Gastrocnemius medialis (tissue), 4 donors: ENCODE measurements at regions not wholly inside any gene's neighbourhood (a gene's known extent, or its start where the extent isn't known, plus 50 kb on each side); places are given as distances from the start of the nearest gene placed in this dataset.
A peak's percentile ranks its signal among the peaks of the same experiment; 100 is the strongest.

Source experiments
- ATAC-seq, 2 donors: fragments of 150-250 bp; one replicate each; pipeline ENCODE4 v1.9.1; 2016
- DNase-seq, 2 donors: peaks; one replicate each; pipeline ENCODE4 v3.0.0-alpha.2; 2019
- H3K27ac ChIP-seq, 4 donors: fragments of 200-600 bp; sonication (generic); 1 replicate in 1 of 4; 2 replicates in 3 of 4; pipeline ENCODE4 v1.5.1; 2016 to 2018; ENCODE audit warnings: mild to moderate bottlenecking in 2 of 4, moderate library complexity in 1 of 4
- H3K27me3 ChIP-seq, 3 donors: fragments of 200-600 bp; sonication (generic) in 2 of 3; 1 replicate in 1 of 3; 2 replicates in 2 of 3; pipeline versions ENCODE4 v1.5.1 to v1.6.0; 2016 to 2019; ENCODE audit warnings: mild to moderate bottlenecking in 1 of 3, moderate library complexity in 1 of 3
- H3K36me3 ChIP-seq, 2 donors: fragments of 200-600 bp; sonication (generic) in 1 of 2; one replicate each; pipeline ENCODE4 v1.5.1; 2017 to 2018
- H3K4me1 ChIP-seq, 2 donors: fragments of 200-600 bp; sonication (generic) in 1 of 2; one replicate each; pipeline ENCODE4 v1.5.1; 2016 to 2017; ENCODE audit warnings: mild to moderate bottlenecking in 2 of 2
- H3K4me3 ChIP-seq, 4 donors: fragments of 200-600 bp; sonication (generic) in 3 of 4; 1 replicate in 1 of 4; 2 replicates in 3 of 4; pipeline ENCODE4 v1.5.1; 2016 to 2019; ENCODE audit warnings: mild to moderate bottlenecking in 2 of 4
- H3K9me3 ChIP-seq, 3 donors: fragments of 200-600 bp; sonication (generic) in 2 of 3; 1 replicate in 1 of 3; 2 replicates in 2 of 3; pipeline ENCODE4 v1.5.1; 2016 to 2019
- POLR2A ChIP-seq, 2 donors: fragments of 450-650 bp; IDR thresholded peaks; one replicate each; pipeline ENCODE4 v1.6.1; 2017; ENCODE audit warnings: antibody characterized with exemption in 2 of 2, mild to moderate bottlenecking in 2 of 2, moderate library complexity in 2 of 2
- in situ Hi-C, 4 donors: fragments of 200-750 bp; cut with MboI; loops; one replicate each; pipeline versions ENCODE4 v1.15.0 to v1.8.0; 2017; ENCODE audit warnings: low sequenced_read_pairs in 4 of 4
- intact Hi-C: fragments of 100-400 bp; cut with DNase I; formaldehyde crosslinking; loops from one replicate; pipeline ENCODE4 v1.15.1; 2023; ENCODE audit warnings: low total_unique reads
- TF ChIP-seq, protein P1 (sequence below), 5 experiments: fragments of 450-650 bp in 3 of 5; fragments of 200-600 bp in 2 of 5; sonication (generic) in 2 of 5; IDR thresholded peaks in 4 of 5; conservative IDR thresholded peaks in 1 of 5; 1 replicate in 4 of 5; 2 replicates in 1 of 5; pipeline ENCODE4 v1.5.1; 2016 to 2019; ENCODE audit warnings: antibody characterized with exemption in 5 of 5, mild to moderate bottlenecking in 3 of 5, moderate library complexity in 3 of 5

GRCh38 chr13:79776531-79777295 lies 295.8 kb downstream of the NDFIP2 start:
- Histone ChIP-seq H3K27me3 (no peaks in the 10 kb centered on the region), H3K27ac (no peak overlapping the region), H3K36me3 (no peaks in the 10 kb centered on the region), H3K4me1 (peaks cover 0 to 4% of the 10 kb centered on the region in 2 donors), H3K9me3 (no peaks in the 10 kb centered on the region), H3K4me3 (no peak overlapping the region)
- intact Hi-C loops = loop anchor here (5.0 to 10.0 kb wide), 2 partner anchors 568 to 586 kb away; partner anchors contain the start of gene SPRY2
- ATAC-seq (no peak), DNase-seq (no peak)
- in situ Hi-C loops = loop anchor here in 1 of 4 donors (10.0 kb wide), 1 partner anchor 588 kb away; no protein-coding TSS in a partner anchor
- TF ChIP-seq, protein P1, sequence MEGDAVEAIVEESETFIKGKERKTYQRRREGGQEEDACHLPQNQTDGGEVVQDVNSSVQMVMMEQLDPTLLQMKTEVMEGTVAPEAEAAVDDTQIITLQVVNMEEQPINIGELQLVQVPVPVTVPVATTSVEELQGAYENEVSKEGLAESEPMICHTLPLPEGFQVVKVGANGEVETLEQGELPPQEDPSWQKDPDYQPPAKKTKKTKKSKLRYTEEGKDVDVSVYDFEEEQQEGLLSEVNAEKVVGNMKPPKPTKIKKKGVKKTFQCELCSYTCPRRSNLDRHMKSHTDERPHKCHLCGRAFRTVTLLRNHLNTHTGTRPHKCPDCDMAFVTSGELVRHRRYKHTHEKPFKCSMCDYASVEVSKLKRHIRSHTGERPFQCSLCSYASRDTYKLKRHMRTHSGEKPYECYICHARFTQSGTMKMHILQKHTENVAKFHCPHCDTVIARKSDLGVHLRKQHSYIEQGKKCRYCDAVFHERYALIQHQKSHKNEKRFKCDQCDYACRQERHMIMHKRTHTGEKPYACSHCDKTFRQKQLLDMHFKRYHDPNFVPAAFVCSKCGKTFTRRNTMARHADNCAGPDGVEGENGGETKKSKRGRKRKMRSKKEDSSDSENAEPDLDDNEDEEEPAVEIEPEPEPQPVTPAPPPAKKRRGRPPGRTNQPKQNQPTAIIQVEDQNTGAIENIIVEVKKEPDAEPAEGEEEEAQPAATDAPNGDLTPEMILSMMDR (IDR thresholded peaks at IDR 0.05 in 4 of 5, conservative IDR thresholded peaks at IDR 0.05 in 1 of 5) = no peak
- no peak for TF ChIP-seq POLR2A (IDR thresholded peaks at IDR 0.05)

- Histone ChIP-seq H3K36me3 (no peaks in the 10 kb centered on the region), H3K4me1 (peaks cover 0 to 4% of the 10 kb centered on the region in 2 donors), H3K27me3 (no peaks in the 10 kb centered on the region), H3K4me3 (no peak overlapping the region), H3K27ac (no peak overlapping the region), H3K9me3 (peaks cover 0 to 3% (median 0%) of the 10 kb centered on the region in 3 donors)
- TF ChIP-seq, protein P1 (IDR thresholded peaks at IDR 0.05 in 4 of 5, conservative IDR thresholded peaks at IDR 0.05 in 1 of 5) = peak in 4 of 5 experiments; percentile 8 to 52 (median 40)
- TF ChIP-seq POLR2A (IDR thresholded peaks at IDR 0.05) = no peak
- DNase-seq = no peak
- in situ Hi-C loops (loop anchor here in 1 of 4 donors (10.0 kb wide), 1 partner anchor 589 kb away; no protein-coding TSS in a partner anchor), intact Hi-C loops (loop anchor here (5.0 to 10.0 kb wide), 2 partner anchors 569 to 586 kb away; partner anchors contain the start of gene SPRY2)
- ATAC-seq = no peak
Observed at GRCh38 chr13:79775830-79776229, 294.9 kb downstream of the NDFIP2 start.

GRCh38 chr13:79772811-79773210 lies 291.9 kb downstream of the NDFIP2 start:
- H3K36me3 ChIP-seq = no peaks in the 10 kb centered on the region
- in situ Hi-C loops (loop anchor here in 1 of 4 donors (10.0 kb wide), 1 partner anchor 592 kb away; no protein-coding TSS in a partner anchor), intact Hi-C loops (loop anchor here (10.0 kb wide), 1 partner anchor 572 kb away; the partner anchor contains the start of gene SPRY2)
- H3K4me1 ChIP-seq = no peaks in the 10 kb centered on the region
- no peak for ATAC-seq
- no peak overlapping the region for H3K4me3 ChIP-seq
- DNase-seq = no peak
- TF ChIP-seq, protein P1 (IDR thresholded peaks at IDR 0.05 in 4 of 5, conservative IDR thresholded peaks at IDR 0.05 in 1 of 5) = no peak
- no peak for TF ChIP-seq POLR2A (IDR thresholded peaks at IDR 0.05)
- H3K27ac ChIP-seq = no peak overlapping the region
- H3K9me3 ChIP-seq = peaks cover 0 to 3% (median 0%) of the 10 kb centered on the region in 3 donors
- no peaks in the 10 kb centered on the region for H3K27me3 ChIP-seq

GRCh38 chr13:79771493-79771892 lies 290.5 kb downstream of the NDFIP2 start:
- Histone ChIP-seq H3K4me3 (no peak overlapping the region), H3K36me3 (no peaks in the 10 kb centered on the region), H3K9me3 (peaks cover 0 to 3% (median 0%) of the 10 kb centered on the region in 3 donors), H3K27ac (no peak overlapping the region), H3K4me1 (no peaks in the 10 kb centered on the region), H3K27me3 (no peaks in the 10 kb centered on the region)
- intact Hi-C loops (loop anchor here (10.0 kb wide), 1 partner anchor 573 kb away; the partner anchor contains the start of gene SPRY2), in situ Hi-C loops (loop anchor here in 1 of 4 donors (10.0 kb wide), 1 partner anchor 593 kb away; no protein-coding TSS in a partner anchor)
- ATAC-seq (no peak), DNase-seq (no peak)
- TF ChIP-seq, protein P1 (IDR thresholded peaks at IDR 0.05 in 4 of 5, conservative IDR thresholded peaks at IDR 0.05 in 1 of 5) = no peak
- no peak for TF ChIP-seq POLR2A (IDR thresholded peaks at IDR 0.05)
